Tibial nerve (tissue), 4 donors: ENCODE measurements at regions not wholly inside any gene's neighbourhood (a gene's known extent, or its start where the extent isn't known, plus 50 kb on each side); places are given as distances from the start of the nearest gene placed in this dataset.

Source experiments
- DNase-seq, 2 donors: peaks; one replicate each; pipeline ENCODE4 v3.0.0-alpha.2; 2019; ENCODE audit warnings: low spot score in 2 of 2
- H3K27ac ChIP-seq, 4 donors: fragments of 200-600 bp; sonication (generic) in 3 of 4; one replicate each; pipeline ENCODE4 v1.5.1; 2017 to 2019; ENCODE audit warnings: mild to moderate bottlenecking in 1 of 4
- H3K27me3 ChIP-seq, 2 donors: fragments of 200-600 bp; sonication (generic) in 1 of 2; one replicate each; pipeline versions ENCODE4 v1.5.1 to v1.6.0; 2017 to 2019
- H3K36me3 ChIP-seq, 3 donors: fragments of 200-600 bp; sonication (generic); one replicate each; pipeline ENCODE4 v1.5.1; 2018 to 2019
- H3K4me1 ChIP-seq, 4 donors: fragments of 200-600 bp; sonication (generic) in 3 of 4; one replicate each; pipeline ENCODE4 v1.5.1; 2017 to 2019
- H3K4me3 ChIP-seq, 4 donors: fragments of 200-600 bp; sonication (generic) in 3 of 4; one replicate each; pipeline ENCODE4 v1.5.1; 2017 to 2019; ENCODE audit warnings: mild to moderate bottlenecking in 1 of 4, moderate library complexity in 1 of 4
- H3K9me3 ChIP-seq, 4 donors: fragments of 200-600 bp; sonication (generic) in 3 of 4; one replicate each; pipeline ENCODE4 v1.5.1; 2017 to 2019
- EP300 ChIP-seq, 2 donors: sonication (generic); formaldehyde crosslinking; IDR thresholded peaks; one replicate each; pipeline ENCODE4 v1.6.1; 2017; ENCODE audit warnings: antibody characterized with exemption in 2 of 2, mild to moderate bottlenecking in 1 of 2
- POLR2A ChIP-seq, 2 donors: fragments of 450-650 bp; IDR thresholded peaks; one replicate each; pipeline ENCODE4 v1.6.1; 2017; ENCODE audit warnings: antibody characterized with exemption in 2 of 2, mild to moderate bottlenecking in 2 of 2, moderate library complexity in 2 of 2
- WGBS, 2 donors: methylation state at CpG; one replicate each; pipeline ENCODE4 v1.1.5; 2018; 5-methylcytosine and 5-hydroxymethylcytosine counted together
- TF ChIP-seq, protein P1 (sequence below), 5 experiments: fragments of 200-600 bp in 3 of 5; fragments of 450-650 bp in 2 of 5; sonication (generic) in 3 of 5; IDR thresholded peaks; one replicate each; pipeline ENCODE4 v1.5.1; 2016 to 2019; ENCODE audit warnings: antibody characterized with exemption in 5 of 5, mild to moderate bottlenecking in 3 of 5, moderate library complexity in 2 of 5

DNA sequence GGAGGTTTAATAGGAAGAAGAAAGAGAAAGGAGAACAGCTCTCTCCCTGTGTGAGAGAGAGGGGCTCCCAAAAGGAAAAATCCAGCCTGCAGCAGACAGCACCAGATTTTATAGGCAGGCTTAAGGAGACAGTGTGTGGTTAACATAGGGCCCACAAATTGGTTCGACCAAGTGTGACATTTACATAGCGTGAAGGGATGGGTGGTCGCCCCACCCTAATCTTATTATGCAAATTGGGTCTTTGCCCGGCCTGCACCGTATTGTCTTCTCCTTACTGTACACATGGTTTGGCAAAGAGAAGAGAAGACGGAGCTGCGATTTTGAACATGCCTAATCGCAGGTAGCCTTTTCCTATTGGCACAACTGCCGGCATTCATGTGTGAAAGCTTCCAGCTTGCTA, 756.3 kb downstream of the NXPH1 start:
- WGBS, 2 donors, result 80 to 82% methylated on average over 9 of the region's 9 CpGs
- Histone ChIP-seq H3K9me3 (no peaks in the 10 kb centered on the region), H3K4me1 (no peaks in the 10 kb centered on the region), H3K27me3 (no peaks in the 10 kb centered on the region), H3K27ac (no peak overlapping the region), H3K36me3 (no peaks in the 10 kb centered on the region), H3K4me3 (no peak overlapping the region)
- DNase-seq, result no peak
- TF ChIP-seq EP300 (IDR thresholded peaks at IDR 0.05), result no peak
- TF ChIP-seq, protein P1, sequence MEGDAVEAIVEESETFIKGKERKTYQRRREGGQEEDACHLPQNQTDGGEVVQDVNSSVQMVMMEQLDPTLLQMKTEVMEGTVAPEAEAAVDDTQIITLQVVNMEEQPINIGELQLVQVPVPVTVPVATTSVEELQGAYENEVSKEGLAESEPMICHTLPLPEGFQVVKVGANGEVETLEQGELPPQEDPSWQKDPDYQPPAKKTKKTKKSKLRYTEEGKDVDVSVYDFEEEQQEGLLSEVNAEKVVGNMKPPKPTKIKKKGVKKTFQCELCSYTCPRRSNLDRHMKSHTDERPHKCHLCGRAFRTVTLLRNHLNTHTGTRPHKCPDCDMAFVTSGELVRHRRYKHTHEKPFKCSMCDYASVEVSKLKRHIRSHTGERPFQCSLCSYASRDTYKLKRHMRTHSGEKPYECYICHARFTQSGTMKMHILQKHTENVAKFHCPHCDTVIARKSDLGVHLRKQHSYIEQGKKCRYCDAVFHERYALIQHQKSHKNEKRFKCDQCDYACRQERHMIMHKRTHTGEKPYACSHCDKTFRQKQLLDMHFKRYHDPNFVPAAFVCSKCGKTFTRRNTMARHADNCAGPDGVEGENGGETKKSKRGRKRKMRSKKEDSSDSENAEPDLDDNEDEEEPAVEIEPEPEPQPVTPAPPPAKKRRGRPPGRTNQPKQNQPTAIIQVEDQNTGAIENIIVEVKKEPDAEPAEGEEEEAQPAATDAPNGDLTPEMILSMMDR (IDR thresholded peaks at IDR 0.05), result no peak
- TF ChIP-seq POLR2A (IDR thresholded peaks at IDR 0.05), result no peak

DNA sequence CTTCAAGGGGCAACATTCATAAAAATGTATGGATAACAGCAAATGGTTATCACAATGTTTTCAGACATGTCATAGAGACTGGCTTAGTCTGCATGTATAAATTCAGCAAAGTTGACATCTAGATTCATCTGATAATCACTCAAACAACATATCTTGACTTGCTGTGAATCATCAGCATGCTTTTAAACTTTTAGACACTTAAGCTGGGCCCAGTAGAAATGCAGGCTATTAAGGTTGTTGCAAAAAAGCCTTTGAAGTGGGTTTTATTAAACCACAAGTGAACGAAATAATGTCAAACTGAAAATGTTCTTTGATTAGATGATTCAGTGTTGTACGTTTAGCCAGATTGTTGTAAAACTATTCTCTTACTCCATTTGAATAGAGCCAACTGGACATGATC, 759.6 kb downstream of the NXPH1 start:
- 64 to 65% methylated on average over 2 of the region's 2 CpGs for WGBS, 2 donors
- DNase-seq, result no peak
- H3K27ac ChIP-seq, result no peak overlapping the region
- no peaks in the 10 kb centered on the region for H3K9me3 ChIP-seq
- H3K4me3 ChIP-seq, result no peak overlapping the region
- TF ChIP-seq POLR2A (IDR thresholded peaks at IDR 0.05) (no peak), EP300 (IDR thresholded peaks at IDR 0.05) (no peak)
- TF ChIP-seq, protein P1 (IDR thresholded peaks at IDR 0.05), result no peak
- H3K4me1 ChIP-seq, result no peaks in the 10 kb centered on the region
- no peaks in the 10 kb centered on the region for H3K36me3 ChIP-seq
- no peaks in the 10 kb centered on the region for H3K27me3 ChIP-seq

DNA sequence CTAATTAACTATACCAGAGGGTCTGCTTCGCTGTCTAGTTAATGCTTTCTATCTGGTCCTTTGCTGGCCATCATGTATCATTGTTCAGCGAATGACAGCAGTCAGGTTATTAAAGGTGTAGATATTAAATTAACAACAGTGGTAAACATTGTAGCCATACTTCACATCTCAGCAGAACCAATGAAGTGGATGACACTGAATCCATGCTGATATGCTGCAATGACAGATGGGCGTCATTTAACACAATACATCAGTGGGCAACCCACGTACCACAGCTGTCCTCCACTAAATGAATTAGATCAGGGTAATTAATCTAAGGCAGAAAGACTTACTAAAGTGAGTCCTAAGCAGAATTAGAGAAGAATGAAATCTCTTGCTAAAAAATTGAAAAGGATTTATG, 767.2 kb downstream of the NXPH1 start:
- Histone ChIP-seq H3K9me3 (no peaks in the 10 kb centered on the region), H3K36me3 (no peaks in the 10 kb centered on the region), H3K4me1 (no peaks in the 10 kb centered on the region), H3K27me3 (no peaks in the 10 kb centered on the region), H3K27ac (no peak overlapping the region), H3K4me3 (no peak overlapping the region)
- TF ChIP-seq, protein P1 (IDR thresholded peaks at IDR 0.05), result no peak
- TF ChIP-seq POLR2A (IDR thresholded peaks at IDR 0.05) (no peak), EP300 (IDR thresholded peaks at IDR 0.05) (no peak)
- DNase-seq, result no peak
- 83 to 85% methylated on average over 4 of the region's 4 CpGs for WGBS, 2 donors

DNA sequence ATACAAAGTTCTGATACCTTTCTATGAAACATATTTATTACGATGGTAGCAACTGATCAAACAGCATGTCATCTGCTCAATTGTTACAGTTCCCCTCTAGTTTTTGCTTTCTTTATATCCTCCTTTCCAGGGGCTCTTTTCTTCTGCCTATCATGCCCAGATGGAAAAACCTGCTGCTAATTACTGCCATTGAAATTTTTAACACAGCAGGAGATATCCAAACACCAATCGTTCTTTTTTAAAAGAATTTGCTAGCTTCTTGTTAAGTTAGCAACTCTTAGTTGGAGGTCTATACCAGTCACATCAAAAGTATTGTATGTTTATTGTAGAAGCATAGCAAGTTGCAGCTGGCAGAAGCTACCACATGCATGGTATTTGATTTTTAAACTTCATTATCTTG, 768.5 kb downstream of the NXPH1 start:
- H3K4me3 ChIP-seq, result no peak overlapping the region
- 31 to 37% methylated on average over 2 of the region's 2 CpGs for WGBS, 2 donors
- H3K36me3 ChIP-seq, result no peaks in the 10 kb centered on the region
- H3K27me3 ChIP-seq, result no peaks in the 10 kb centered on the region
- no peak overlapping the region for H3K27ac ChIP-seq
- TF ChIP-seq POLR2A (IDR thresholded peaks at IDR 0.05) (no peak), EP300 (IDR thresholded peaks at IDR 0.05) (no peak)
- TF ChIP-seq, protein P1 (IDR thresholded peaks at IDR 0.05), result no peak
- no peak for DNase-seq
- H3K9me3 ChIP-seq, result no peaks in the 10 kb centered on the region
- H3K4me1 ChIP-seq, result no peaks in the 10 kb centered on the region

DNA sequence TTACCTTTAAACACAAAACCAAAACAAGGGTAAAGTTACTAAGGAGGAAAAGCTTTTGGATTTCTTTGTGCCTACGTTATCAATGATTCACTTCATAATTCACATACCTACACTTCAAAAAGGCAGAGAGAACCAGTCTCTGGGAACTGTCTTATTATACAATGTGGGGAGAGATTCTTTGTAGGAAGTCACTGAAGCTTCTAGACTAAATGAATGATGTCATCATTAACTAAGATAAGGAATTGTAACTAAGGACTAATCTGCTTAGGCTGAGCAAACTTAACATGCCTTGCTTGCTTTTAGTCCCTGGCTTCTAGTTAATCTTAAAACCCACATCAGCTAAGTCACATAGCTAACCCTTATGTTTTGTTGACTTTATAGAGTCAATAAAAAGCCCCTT, 771.2 kb downstream of the NXPH1 start:
- Histone ChIP-seq H3K36me3 (no peaks in the 10 kb centered on the region), H3K27me3 (no peaks in the 10 kb centered on the region), H3K27ac (no peak overlapping the region), H3K4me3 (no peak overlapping the region), H3K4me1 (no peaks in the 10 kb centered on the region), H3K9me3 (no peaks in the 10 kb centered on the region)
- DNase-seq, result no peak
- TF ChIP-seq, protein P1 (IDR thresholded peaks at IDR 0.05), result no peak
- TF ChIP-seq POLR2A (IDR thresholded peaks at IDR 0.05) (no peak), EP300 (IDR thresholded peaks at IDR 0.05) (no peak)
- WGBS, 2 donors, result 74 to 87% methylated on average over 1 of the region's 1 CpG
